ENCODE measurements at regions not wholly inside any gene's neighbourhood (a gene's known extent, or its start where the extent isn't known, plus 50 kb on each side); places are given as distances from the start of the nearest gene placed in this dataset.

DNA sequence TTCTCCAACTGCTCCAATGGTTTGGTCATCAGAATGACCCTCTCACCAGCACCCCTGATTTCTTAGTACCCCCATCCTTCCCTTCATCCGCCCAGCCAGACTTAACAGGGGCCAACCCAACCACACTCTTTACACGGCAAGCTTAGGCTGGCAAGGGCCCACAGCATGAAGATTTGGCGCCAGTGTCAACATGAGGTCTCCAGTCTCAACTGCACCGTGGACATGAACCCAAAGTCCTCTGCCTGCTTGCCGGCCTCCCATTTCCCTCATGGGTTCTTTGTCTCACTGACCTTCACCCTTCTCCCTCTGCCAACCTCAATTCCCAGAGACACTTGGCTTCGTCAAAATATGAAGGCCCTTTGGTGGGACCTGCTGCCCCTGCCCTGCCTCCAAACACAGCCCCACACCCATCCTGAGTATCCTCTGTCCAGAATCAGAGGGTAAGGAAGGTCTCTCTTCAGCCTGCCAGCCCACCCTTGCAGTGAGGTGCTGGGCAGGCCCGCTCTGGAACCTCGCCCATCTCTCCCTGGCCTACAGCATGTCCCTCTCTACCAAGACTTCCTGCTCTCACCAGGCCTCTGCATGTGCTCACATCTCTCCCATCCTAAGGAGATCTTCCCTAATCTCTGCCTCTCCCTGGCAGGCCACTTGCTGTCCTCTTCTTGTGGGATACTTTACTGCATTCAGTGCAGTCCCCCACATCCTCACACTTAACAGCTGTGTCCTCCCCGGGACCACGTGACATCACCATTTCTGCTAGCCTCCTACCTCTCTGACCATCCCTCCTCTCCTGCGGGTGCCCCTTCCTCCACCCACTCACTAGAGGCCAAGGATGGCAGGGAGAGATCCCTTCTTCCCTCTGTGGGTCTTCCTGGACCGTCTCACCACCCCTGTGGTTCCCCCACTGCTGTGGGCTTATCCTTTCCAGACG, 91.7 kb upstream of the ZMIZ1 start:
- no peak overlapping the region for H3K4me3 ChIP-seq (replicated peaks; ENCODE audit: low read depth, low read length)
- TF ChIP-seq, protein P1, sequence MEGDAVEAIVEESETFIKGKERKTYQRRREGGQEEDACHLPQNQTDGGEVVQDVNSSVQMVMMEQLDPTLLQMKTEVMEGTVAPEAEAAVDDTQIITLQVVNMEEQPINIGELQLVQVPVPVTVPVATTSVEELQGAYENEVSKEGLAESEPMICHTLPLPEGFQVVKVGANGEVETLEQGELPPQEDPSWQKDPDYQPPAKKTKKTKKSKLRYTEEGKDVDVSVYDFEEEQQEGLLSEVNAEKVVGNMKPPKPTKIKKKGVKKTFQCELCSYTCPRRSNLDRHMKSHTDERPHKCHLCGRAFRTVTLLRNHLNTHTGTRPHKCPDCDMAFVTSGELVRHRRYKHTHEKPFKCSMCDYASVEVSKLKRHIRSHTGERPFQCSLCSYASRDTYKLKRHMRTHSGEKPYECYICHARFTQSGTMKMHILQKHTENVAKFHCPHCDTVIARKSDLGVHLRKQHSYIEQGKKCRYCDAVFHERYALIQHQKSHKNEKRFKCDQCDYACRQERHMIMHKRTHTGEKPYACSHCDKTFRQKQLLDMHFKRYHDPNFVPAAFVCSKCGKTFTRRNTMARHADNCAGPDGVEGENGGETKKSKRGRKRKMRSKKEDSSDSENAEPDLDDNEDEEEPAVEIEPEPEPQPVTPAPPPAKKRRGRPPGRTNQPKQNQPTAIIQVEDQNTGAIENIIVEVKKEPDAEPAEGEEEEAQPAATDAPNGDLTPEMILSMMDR (IDR thresholded peaks at IDR 0.05; ENCODE audit: low read depth, low read length, missing control alignments), result no peak

DNA sequence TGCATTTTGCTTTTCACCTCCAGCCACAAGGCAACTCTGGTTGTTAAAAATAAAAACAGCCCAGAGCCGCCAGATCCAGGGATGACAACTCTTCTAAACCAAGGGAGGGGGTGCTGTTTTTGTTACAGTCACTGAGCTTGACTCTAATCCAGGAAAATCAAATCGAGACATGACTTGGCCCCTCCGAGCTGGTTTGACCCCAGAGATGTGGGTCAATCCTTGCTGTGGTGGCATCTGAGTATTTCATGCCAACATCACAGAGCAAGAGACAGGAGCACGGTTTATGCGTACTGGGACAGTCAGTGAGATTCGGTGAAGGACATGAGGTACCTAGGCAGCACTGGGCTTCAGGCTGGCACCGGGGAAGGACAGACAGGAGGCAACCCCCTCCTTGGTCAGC, 88.8 kb upstream of the ZMIZ1 start:
- no peak for DNase-seq (ENCODE audit: extremely low read depth, low read depth)
- TF ChIP-seq, protein P1 (IDR thresholded peaks at IDR 0.05; ENCODE audit: low read depth, low read length, missing control alignments), result no peak
- no peak overlapping the region for H3K4me3 ChIP-seq (replicated peaks; ENCODE audit: low read depth, low read length)

More for the DNA sequence above, 91.7 kb upstream of the ZMIZ1 start:
- DNase-seq (ENCODE audit: extremely low read depth, low read depth), result no peak

- no peak for DNase-seq (ENCODE audit: extremely low read depth, low read depth)
- H3K4me3 ChIP-seq (replicated peaks; ENCODE audit: low read depth, low read length), result no peak overlapping the region
- TF ChIP-seq, protein P1 (IDR thresholded peaks at IDR 0.05; ENCODE audit: low read depth, low read length, missing control alignments), result no peak
Observed at GRCh38 chr10:78980354-78980753, 88.4 kb upstream of the ZMIZ1 start.

DNA sequence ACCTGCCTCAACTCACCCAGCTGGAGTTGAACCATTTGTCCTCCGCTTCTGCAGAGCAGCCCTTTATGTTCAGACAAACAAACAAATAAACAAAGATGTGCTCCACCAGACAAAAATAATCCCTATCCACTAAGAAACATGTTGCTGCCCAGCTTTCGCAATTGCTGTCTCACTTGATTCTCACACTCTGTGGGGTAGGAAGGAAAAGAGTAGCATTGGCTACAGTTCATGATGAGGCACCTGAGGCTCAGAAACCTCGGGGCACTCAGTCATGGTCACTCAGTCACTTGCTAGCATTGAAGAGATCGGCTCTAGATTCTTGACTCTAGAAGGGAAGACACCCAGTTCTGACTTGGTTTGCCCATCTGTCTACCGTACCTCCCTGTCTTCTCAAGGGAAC, 88.0 kb upstream of the ZMIZ1 start:
- TF ChIP-seq, protein P1 (IDR thresholded peaks at IDR 0.05; ENCODE audit: low read depth, low read length, missing control alignments), result no peak
- no peak for DNase-seq (ENCODE audit: extremely low read depth, low read depth)
- no peak overlapping the region for H3K4me3 ChIP-seq (replicated peaks; ENCODE audit: low read depth, low read length)

GRCh38 chr10:78981257-78981969, 87.4 kb upstream of the ZMIZ1 start:
- TF ChIP-seq, protein P1 (IDR thresholded peaks at IDR 0.05; ENCODE audit: low read depth, low read length, missing control alignments), result no peak
- no peak overlapping the region for H3K4me3 ChIP-seq (replicated peaks; ENCODE audit: low read depth, low read length)
- no peak for DNase-seq (ENCODE audit: extremely low read depth, low read depth)

DNA sequence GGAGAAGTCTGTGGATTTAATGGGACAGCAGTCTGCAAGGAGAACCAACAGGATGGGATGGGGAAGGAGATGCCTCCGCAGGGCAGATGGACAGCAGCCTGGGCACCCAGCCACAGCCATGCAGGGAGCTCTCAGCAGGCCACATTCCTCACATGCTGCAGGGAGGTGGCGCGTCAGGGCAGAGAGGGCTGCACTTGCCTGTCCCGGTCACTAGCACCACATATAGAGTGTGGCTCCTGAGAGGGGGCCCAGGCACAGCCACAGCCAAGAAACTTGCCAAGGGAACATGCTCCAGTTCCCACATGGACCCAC, 86.8 kb upstream of the ZMIZ1 start:
- no peak overlapping the region for H3K4me3 ChIP-seq (replicated peaks; ENCODE audit: low read depth, low read length)
- TF ChIP-seq, protein P1 (IDR thresholded peaks at IDR 0.05; ENCODE audit: low read depth, low read length, missing control alignments), result no peak
- no peak for DNase-seq (ENCODE audit: extremely low read depth, low read depth)
